ENCODE measurements at regions not wholly inside any gene's neighbourhood (a gene's known extent, or its start where the extent isn't known, plus 50 kb on each side); places are given as distances from the start of the nearest gene placed in this dataset.

GRCh38 chr4:149885896-149886295, 70.3 kb upstream of the IQCM start:
- H3K9me3 Mint-ChIP-seq (ENCODE audit: low read depth), result peaks cover 5% of the 10 kb centered on the region
- TF ChIP-seq CTCF (IDR thresholded peaks at IDR 0.05), result no peak
- no peaks in the 10 kb centered on the region for H3K36me3 Mint-ChIP-seq (ENCODE audit: low read depth)
- H3K4me1 Mint-ChIP-seq (ENCODE audit: low read depth), result peaks cover 11% of the 10 kb centered on the region
- H3K27ac Mint-ChIP-seq (ENCODE audit: unreplicated experiment), result no peak overlapping the region
- H3K27me3 Mint-ChIP-seq (ENCODE audit: low read depth), result peaks cover 14% of the 10 kb centered on the region
- no peak for DNase-seq (ENCODE audit: low spot score)
- H3K4me3 Mint-ChIP-seq (ENCODE audit: unreplicated experiment), result no peak overlapping the region

- no peak for TF ChIP-seq CTCF (IDR thresholded peaks at IDR 0.05)
- DNase-seq (ENCODE audit: low spot score), result no peak
- no peak overlapping the region for H3K27ac Mint-ChIP-seq (ENCODE audit: unreplicated experiment)
- peaks cover 5% of the 10 kb centered on the region for H3K9me3 Mint-ChIP-seq (ENCODE audit: low read depth)
- no peak overlapping the region for H3K4me3 Mint-ChIP-seq (ENCODE audit: unreplicated experiment)
- peaks cover 11% of the 10 kb centered on the region for H3K27me3 Mint-ChIP-seq (ENCODE audit: low read depth)
- H3K4me1 Mint-ChIP-seq (ENCODE audit: low read depth), result peaks cover 21% of the 10 kb centered on the region
- H3K36me3 Mint-ChIP-seq (ENCODE audit: low read depth), result no peaks in the 10 kb centered on the region
Observed at GRCh38 chr4:149886786-149887490, 71.3 kb upstream of the IQCM start.

GRCh38 chr4:149889991-149890390, 74.3 kb upstream of the IQCM start:
- peaks cover 21% of the 10 kb centered on the region for H3K4me1 Mint-ChIP-seq (ENCODE audit: low read depth)
- H3K27me3 Mint-ChIP-seq (ENCODE audit: low read depth), result peaks cover under 1% of the 10 kb centered on the region
- no peak for TF ChIP-seq CTCF (IDR thresholded peaks at IDR 0.05)
- peaks cover 5% of the 10 kb centered on the region for H3K9me3 Mint-ChIP-seq (ENCODE audit: low read depth)
- H3K4me3 Mint-ChIP-seq (ENCODE audit: unreplicated experiment), result no peak overlapping the region
- no peaks in the 10 kb centered on the region for H3K36me3 Mint-ChIP-seq (ENCODE audit: low read depth)
- peak overlapping the region; percentile 15 for H3K27ac Mint-ChIP-seq (ENCODE audit: unreplicated experiment)
- no peak for DNase-seq (ENCODE audit: low spot score)

GRCh38 chr4:149890531-149890930, 74.9 kb upstream of the IQCM start:
- H3K27ac Mint-ChIP-seq (ENCODE audit: unreplicated experiment), result no peak overlapping the region
- DNase-seq (ENCODE audit: low spot score), result no peak
- TF ChIP-seq CTCF (IDR thresholded peaks at IDR 0.05), result no peak
- no peak overlapping the region for H3K4me3 Mint-ChIP-seq (ENCODE audit: unreplicated experiment)
- peaks cover 3% of the 10 kb centered on the region for H3K27me3 Mint-ChIP-seq (ENCODE audit: low read depth)
- H3K36me3 Mint-ChIP-seq (ENCODE audit: low read depth), result no peaks in the 10 kb centered on the region
- H3K4me1 Mint-ChIP-seq (ENCODE audit: low read depth), result peaks cover 21% of the 10 kb centered on the region
- H3K9me3 Mint-ChIP-seq (ENCODE audit: low read depth), result peaks cover 5% of the 10 kb centered on the region

GRCh38 chr4:149891426-149891825, 75.8 kb upstream of the IQCM start:
- peaks cover 17% of the 10 kb centered on the region for H3K4me1 Mint-ChIP-seq (ENCODE audit: low read depth)
- no peaks in the 10 kb centered on the region for H3K36me3 Mint-ChIP-seq (ENCODE audit: low read depth)
- peaks cover 5% of the 10 kb centered on the region for H3K9me3 Mint-ChIP-seq (ENCODE audit: low read depth)
- H3K27ac Mint-ChIP-seq (ENCODE audit: unreplicated experiment), result peak overlapping the region; percentile 9
- no peak overlapping the region for H3K4me3 Mint-ChIP-seq (ENCODE audit: unreplicated experiment)
- no peak for DNase-seq (ENCODE audit: low spot score)
- no peak for TF ChIP-seq CTCF (IDR thresholded peaks at IDR 0.05)
- H3K27me3 Mint-ChIP-seq (ENCODE audit: low read depth), result peaks cover 3% of the 10 kb centered on the region
